HG03565 (cell line): ENCODE measurements at regions not wholly inside any gene's neighbourhood (a gene's known extent, or its start where the extent isn't known, plus 50 kb on each side); places are given as distances from the start of the nearest gene placed in this dataset.

Experiments used
- ATAC-seq: cut with Tn5 transposase; IDR thresholded peaks from one replicate; pipeline ENCODE4 v1.9.1; 2021; ENCODE audit warnings: mild to moderate bottlenecking, moderate library complexity; ENCODE audit not compliant: unreplicated experiment

DNA sequence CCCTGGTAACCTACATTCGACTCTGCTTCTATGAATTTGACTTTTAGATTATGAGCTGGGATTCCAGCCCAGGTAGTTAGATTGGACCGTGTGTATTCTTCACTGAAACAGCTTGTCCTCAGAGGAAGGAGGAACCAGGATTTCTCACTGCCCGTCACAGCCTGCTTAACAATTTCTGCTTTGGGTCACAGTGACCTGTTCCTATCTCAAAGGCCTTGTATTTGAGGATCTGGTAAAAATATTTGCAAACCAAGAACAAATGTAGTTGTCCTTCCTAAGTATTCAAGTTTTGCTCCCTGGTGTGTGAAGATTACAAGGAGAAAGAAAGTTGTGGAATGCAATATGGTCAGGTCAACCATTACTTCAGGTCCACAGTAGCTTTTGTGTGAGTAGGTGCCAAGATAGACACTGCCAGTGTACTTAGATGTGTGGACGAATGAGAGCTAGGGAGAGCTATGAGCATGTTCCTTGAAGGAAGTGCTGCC lies 55.1 kb downstream of the KIF4B start:
- ATAC-seq = no peak

DNA sequence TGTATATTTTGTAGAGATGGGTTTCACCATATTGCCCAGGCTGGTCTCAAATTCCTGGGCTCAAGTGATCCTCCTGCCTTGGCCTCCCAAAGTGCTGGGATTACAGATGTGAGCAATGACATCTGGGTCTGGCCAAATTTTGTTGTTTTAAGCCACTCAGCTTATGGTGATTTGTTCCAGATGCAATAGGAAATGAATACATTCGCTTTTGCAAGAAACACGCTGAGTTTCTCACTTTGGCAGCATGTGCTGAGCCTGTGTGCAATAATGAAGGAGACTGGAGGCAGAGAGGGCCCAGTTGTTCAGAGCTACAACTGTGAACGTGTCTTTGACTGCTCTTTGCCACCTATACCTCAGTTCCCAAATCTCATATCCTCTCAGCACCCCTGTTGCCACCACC lies 56.4 kb downstream of the KIF4B start:
- ATAC-seq = no peak

DNA sequence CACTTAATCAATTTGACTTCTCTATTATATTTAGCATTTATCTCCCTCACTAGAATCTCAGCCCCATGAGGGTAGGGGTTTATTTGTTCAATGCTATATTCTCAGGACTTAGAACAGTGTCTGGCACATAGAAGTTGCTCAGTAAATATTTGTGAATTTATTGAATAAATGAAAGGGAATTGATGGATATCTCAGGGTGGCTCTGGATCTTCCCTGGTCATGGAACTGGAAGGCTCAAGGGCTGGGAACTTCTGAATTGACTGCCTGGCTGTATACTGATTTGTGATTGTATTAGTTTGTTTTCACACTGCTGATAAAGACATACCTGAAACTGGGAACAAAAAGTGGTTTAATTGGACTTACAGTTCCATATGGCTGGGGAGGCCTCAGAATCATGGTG lies 57.2 kb downstream of the KIF4B start:
- ATAC-seq = no peak

DNA sequence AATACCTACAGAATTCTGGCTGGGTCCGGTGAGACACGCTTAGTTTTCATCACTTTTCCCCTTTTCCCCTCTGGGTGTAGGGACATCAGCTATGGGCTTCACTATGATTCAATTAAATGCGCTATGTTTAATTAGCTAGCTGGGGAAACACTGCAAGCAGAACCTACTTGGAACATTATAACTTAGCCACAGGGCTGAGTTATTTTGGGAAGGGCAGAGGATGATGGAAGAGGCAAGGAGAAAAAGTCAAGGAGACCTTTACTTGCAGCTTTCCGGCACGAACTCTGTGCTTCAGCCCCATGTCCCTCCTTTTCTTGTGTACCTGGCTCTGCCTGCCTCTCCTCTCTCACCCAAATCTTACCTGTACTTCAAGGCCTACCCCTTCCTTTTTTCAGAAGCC lies 62.8 kb downstream of the KIF4B start:
- ATAC-seq = no peak

DNA sequence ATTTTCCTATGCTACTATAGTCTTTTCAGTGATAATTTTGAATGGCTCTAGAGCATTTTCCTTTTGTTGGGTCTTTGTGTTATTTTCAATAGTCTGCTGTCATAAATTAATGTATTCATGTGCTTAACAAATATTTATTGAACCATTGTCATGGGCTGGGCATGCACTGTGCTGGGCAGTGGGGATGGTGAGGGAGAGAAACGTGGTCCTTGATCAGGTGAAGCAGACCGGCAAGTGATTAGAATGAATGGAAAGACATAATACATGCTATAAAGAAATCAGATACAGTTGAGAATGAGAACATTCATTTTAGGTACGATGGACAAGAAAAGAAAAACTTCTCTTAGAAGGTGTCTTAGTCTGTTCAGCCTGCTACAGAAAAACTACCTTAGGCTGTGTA lies 66.1 kb downstream of the KIF4B start:
- ATAC-seq = no peak

DNA sequence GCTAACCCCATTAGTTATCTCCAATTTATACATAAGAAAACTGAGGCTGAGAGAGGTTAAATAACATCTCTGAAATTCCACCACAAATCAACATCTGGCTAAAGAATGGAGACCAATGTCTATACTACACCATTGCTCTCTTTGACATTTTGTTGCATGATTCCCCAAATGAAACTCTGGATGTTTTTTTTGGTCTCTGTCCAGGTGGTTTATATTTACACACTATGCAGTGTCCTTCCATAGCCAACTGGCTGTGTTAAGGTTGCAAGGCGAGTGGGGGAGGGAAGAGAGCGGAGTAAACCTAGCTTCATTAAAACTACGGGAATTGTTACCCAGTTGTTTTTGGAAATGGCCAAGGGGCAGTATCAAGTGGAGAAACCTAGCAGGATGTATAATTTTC lies 67.2 kb downstream of the KIF4B start:
- ATAC-seq = no peak

DNA sequence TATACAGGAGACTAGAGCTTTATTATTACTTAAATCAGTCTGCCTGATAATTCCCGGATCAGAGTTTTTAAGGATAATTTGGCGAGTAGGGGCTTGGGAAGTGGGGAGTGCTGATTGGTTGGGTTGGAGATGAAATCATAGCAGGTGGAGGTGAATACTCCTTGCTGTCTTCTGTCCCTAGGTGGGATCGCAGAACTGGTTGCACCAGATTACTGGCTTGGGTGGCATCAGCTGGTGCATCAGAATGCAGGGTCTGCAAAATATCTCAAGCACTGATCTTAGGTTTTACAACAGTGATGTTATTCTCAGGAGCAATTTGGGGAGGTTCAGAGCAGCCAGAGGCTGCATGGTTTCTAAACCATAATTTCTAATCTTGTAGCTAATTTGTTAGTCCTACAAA lies 68.1 kb downstream of the KIF4B start:
- ATAC-seq = no peak

DNA sequence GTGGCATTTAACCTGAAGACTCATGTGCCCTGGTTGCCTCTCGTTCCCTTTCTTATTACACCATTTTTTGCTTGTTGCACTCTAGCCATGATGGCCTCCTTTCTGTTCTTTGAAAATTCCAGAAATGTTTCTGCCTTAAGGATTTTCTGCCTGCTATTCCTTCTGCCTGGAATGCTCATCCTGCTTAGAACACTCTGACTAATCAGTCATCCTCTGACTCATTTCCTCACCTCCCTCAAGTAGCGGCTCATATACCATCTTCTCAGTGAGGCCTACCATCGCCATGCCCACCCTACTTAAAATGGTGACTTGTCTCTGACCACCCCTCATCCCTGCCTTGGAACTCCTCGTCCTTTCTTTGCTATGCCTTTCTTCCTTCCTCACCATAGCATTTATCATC lies 68.8 kb downstream of the KIF4B start:
- no peak for ATAC-seq

DNA sequence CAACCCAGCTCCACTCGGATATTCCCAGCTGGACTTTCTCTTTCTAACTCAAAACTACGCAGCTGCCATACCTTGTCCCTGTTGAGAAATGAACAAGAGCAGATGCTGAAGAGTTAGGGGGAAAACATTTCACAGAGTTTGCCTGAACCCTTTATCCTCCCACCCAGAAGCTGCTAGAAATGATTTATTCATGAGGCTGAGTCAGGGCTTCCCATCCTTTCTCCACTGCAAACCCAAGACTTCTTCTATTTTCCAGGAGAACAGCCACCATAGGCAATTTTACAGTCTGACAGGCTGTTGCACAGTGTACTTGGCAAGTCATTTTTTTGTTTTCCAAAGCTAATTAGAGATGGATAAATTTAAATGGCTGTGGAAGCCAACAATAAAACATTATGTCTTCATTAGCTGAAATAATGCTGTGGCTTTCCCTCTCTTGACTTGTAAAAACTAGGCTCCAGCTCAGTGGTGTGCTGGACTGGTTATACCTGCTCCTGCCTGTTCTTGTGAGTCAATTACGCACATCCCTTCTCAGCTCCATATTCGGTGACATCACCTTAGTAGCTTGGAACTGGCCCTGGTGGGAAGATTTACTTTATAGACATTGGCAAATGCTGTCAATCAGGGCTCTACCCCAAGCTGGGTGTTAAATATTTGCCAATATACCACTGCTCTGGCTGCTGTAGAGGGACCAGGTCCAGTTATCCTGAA lies 71.9 kb downstream of the KIF4B start:
- no peak for ATAC-seq

DNA sequence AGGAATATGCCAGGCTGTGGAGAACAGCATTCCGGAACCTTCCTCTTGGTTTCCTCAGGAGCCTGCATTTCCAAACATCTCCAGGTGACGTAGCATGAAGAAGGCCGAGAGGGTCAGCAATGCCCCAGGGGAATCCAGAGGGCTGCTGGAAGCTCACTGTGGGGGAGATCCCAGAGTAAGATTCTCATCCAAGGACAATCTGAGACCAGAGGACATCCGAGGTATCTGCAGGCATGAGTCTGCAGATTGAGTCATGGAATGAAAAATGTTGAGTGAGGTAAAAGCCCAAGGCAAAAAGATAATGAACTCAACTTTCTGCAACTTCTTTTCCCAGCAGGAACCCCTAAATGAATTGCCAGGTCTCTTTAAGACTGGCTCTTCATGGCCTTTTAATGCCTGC lies 73.5 kb downstream of the KIF4B start:
- ATAC-seq = no peak

DNA sequence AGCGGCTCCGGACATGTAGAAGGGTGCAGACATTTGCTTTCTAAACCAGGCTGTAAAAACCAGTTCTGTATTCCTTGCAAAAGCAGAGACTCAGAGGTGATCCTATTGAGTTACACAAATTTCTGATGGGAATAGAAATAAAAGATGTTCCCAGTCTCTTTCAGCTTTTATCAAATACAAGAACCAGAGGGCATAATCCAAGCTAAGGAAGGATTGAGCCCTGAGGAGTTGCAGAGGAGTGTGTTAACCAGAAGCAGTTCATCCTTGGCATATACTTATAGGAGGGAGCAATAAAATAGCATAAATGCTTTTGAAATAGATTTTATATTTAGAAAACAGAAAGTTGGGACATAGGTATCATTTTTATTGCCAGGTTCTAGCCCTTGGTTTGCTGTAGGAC lies 75.3 kb downstream of the KIF4B start:
- ATAC-seq = no peak

DNA sequence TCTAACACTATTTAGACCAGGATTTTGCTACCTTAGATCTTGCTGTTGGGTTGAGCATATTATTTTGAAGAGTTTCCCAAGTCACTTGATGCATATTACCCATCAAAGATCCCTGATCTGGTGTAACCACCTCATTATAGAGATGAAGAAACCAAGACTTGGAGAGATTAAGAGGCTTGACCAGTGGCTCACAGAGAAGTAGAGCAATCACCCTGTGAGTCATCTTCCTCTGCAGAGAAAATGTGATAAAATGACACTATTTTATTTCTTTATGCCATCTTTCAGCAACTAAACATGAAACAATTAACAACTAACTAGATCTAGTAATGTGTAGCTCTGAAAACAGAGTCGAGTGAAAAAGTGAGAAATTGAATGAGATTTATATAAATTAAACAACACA lies 76.1 kb downstream of the KIF4B start:
- no peak for ATAC-seq

DNA sequence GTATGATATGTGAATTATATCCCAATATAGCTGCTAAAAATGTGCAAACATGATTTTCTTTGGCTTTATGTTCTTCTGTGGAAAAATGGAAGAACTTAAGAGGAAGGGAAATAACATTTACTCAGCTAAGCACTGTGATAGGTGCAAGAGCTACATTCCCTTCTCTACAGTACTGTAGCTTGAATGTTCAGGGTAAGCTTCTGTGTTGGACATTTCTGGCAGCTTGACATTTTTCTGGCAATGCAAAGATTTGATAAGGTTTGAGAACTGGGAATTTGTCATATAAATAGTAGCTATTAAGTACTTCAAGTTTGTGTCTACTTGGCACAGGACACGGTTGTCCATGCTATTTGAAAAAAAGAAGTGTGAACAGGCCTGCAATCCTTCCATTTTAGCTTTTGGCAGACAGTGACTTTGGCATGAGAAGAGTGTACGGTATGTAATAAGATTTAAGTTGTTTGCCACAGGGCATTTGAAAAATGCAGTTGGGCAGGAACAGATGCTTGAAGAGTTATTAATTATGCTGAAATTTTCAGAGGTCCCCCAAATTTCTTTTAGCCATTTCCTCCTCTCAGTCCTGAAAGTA lies 77.6 kb downstream of the KIF4B start:
- ATAC-seq = no peak

DNA sequence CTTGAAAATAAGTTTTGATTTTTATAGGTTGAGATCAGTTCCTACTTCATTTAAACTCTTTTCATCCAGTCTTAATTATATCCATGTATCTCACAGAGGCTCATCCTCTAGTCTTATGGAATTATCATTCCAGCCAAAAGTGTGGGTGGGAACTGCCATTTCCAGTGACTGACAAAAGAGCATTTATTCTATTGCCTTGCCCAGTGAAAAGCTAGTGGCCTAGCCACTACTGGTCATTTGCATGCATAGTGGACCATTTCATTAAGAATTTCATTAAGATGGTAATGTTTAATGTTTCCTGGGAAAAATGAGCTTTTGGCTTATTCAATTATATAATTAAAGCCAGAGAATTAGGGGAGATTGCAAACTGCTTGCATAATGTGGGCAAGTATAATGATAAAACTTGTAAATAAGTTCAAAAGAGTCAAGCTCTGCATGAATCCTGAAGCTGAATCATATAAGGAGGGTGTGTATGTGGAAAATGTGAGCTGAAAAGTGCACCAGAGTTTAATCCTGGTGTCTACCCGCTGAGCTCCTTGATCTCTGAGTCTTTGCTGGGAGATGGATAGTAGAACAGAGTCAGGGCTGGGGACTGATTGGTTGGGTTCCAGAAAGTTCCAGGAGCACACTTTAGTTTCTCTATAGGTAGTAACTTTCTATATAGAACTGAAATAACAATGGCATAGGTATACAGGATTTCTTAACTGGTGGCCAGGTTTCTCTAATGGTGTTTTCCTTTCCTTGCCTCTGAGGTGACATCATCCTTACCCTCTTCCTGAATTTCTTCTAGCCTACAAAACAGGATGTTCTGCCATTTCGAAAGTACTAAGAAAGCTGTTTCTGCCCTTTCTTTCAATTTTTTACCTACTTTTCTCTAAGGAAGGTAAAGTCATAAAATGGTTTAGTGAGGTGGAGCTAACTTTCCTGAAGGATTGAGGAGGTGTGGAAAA lies 78.5 kb downstream of the KIF4B start:
- no peak for ATAC-seq

DNA sequence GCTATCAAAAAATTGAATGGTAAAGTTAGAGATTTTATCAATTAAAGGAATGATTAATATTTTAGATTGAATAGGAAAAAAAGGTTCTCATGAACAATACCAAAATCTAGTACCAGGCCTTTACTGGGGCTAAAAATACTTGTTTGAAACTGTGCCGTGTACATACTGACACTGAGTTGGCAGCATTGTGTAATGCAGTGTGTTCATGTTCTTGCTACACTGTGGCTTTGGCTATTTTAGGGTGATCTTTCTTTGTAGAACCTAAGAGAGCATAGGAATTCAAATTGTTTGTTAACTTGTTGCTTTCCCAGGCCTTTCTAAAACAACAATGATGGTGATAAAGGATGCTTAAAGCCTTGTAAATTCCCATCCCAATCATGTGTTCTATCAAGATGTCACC lies 80.9 kb downstream of the KIF4B start:
- ATAC-seq = no peak

DNA sequence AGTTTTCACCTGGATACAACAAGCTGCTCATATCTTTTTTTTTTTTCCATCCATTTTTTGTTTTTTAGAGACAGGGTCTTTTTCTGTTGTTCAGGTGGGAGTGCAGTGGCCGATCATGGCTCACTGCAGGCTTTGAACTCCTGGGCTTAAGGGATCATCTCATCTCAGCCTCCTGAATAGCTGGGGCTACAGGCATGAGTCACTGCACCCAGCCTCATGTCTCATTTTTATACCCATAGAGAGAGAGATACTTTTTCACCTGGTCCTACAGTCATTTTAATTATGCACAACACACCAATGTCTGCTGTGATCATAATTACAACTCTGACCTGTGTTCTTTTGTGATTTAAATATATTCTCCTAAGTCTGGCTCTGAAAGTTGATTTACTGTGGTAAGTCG lies 84.4 kb downstream of the KIF4B start:
- no peak for ATAC-seq

DNA sequence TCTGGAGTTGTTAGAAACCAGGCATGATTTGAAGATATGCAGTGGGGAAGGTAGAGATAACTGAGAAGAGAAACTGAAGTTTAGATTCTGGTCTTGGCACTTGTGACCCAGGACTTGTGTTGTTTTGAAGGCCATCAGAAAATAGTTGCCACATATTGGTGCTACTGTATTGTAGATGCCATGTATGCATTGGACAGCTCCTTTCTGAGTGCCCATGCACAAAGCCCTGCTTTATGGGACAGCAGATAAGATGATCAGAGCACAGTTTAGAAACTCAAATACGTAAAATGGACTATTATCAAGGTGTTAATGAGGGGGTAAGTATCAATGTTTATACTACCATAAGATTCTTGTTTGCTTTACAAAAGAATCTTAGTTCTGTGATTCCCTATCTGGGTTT lies 84.9 kb downstream of the KIF4B start:
- no peak for ATAC-seq

DNA sequence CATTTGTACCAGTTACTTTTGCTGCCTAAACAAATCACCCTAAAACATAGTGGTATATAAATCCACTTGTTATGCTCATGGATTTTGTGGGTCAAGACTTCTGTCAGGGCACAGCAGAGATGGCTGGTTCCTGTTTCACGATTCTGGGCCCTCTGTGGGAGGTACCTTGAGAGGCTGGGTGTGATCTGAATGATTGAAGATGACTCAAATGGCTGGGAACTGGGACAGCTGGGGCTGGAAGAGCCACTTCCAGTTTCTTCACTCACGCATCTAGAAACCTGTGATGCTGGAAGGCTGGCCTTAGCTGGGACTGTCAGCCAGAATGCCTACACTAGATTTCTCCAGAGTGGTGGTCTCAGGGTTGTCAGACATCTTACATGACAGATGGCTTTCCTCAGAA lies 88.1 kb downstream of the KIF4B start:
- no peak for ATAC-seq

DNA sequence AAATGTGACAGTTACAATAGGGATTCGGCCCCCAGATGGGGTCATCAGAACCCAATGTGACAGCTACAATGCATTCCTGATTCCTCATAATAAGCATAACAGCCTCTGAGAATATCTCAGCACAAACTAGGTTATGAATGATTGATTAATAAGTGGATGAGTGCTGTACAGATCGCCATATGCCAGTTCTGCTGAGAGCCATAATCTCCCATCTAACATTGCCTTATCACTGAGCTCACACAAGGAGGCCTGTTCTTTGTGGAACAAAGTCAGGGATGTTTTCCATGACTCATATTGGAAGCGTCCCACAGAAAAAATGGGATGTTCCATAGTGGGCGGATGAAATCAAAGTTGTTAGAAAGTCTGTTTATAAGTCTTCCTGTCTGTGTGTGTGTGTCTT lies 89.6 kb downstream of the KIF4B start:
- no peak for ATAC-seq

DNA sequence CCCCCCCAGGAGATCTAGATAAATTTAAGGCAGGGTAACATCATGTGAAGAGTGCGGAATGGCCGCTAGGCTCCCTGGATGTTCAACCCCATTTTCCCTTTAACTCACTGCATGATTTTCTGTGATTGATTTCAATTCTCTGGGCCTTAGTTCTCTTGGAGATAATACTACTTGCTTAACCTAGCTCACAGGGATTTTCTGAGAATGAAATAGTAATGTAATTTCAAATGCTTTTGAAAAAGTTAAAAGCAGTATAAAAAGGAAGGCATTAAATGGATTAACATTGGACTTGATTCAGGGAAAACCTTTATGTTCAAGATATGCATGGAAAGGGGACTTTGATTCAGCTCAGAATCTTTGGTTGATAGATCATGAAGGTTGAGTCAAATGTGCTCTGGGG lies 90.9 kb downstream of the KIF4B start:
- ATAC-seq = no peak

DNA sequence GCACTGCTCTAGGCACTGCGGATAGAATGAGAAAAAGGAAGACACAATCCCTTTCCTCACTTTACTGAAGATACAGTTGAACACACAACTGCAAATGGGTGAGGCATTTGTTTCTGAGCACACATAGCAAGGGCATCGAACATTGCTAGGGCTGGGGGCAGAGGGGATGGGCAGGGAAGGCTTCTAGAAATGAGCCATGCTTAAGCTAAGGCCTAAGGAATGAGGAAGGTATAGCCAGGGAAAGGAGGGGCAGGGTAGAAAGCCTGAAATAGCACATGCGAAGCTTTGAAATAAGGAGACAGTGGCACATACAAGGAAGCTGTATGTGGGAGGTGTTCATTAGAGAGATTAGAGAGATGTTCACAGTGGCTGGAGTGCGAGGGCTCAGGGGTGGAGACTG lies 92.7 kb downstream of the KIF4B start:
- no peak for ATAC-seq

DNA sequence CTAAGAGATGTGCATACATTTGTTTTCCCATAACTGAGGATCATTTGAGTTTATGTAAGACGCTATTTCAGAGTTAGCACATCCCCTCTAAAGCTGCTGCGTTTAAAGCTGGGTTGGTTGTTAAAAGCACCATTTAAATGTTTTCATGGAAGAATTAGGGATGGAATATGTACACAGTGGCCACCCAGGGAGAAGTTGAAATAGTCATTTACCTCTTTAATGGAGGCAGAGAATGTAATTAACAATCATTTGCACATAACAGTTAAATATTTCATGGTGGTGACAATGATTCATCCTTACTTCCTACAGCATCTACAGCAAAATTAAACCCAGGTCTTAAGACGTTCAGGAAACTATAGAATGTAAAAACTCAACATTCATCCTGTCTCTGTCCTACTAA lies 100.3 kb downstream of the KIF4B start:
- ATAC-seq = no peak
